ENCODE measurements at regions not wholly inside any gene's neighbourhood (a gene's known extent, or its start where the extent isn't known, plus 50 kb on each side); places are given as distances from the start of the nearest gene placed in this dataset.

- TF ChIP-seq CTCF (IDR thresholded peaks at IDR 0.05; ENCODE audit: insufficient read depth, low read length) = no peak
- no peak for TF ChIP-seq GABPA (IDR thresholded peaks at IDR 0.05; ENCODE audit: low read depth)
- no peak for TF ChIP-seq POLR2AphosphoS5 (IDR thresholded peaks at IDR 0.05; ENCODE audit: low read depth)
Measured at GRCh38 chrX:17206584-17206983, 168.4 kb upstream of the NHS start.

Measured in HL-60 (cell line).